IPS DF 6.9 (cell line): ENCODE measurements at regions not wholly inside any gene's neighbourhood (a gene's known extent, or its start where the extent isn't known, plus 50 kb on each side); places are given as distances from the start of the nearest gene placed in this dataset.

Experiments used
- DNase-seq: peaks from one replicate; pipeline ENCODE4 v3.0.0-alpha.2; 2013; ENCODE audit warnings: low read depth, low spot score
- H3K27ac ChIP-seq: one replicate; pipeline ENCODE4 v1.5.1; 2013; ENCODE audit warnings: low read length, control low read depth
- H3K27me3 ChIP-seq: 2 replicates; pipeline ENCODE4 v1.6.1; 2013; ENCODE audit warnings: mild to moderate bottlenecking, low read length; ENCODE audit not compliant: control insufficient read depth, insufficient read depth
- H3K36me3 ChIP-seq: 2 replicates; pipeline ENCODE4 v1.6.1; 2013; ENCODE audit warnings: low read length; ENCODE audit not compliant: control insufficient read depth, insufficient read depth
- H3K4me1 ChIP-seq: 2 replicates; pipeline ENCODE4 v1.6.1; 2013; ENCODE audit warnings: low read length; ENCODE audit not compliant: control insufficient read depth, insufficient read depth
- H3K4me3 ChIP-seq: 2 replicates; pipeline ENCODE4 v1.5.1; 2013; ENCODE audit warnings: mild to moderate bottlenecking, low read length
- H3K9me3 ChIP-seq: 2 replicates; pipeline ENCODE4 v1.6.1; 2013; ENCODE audit warnings: low read length, inconsistent platforms; ENCODE audit not compliant: control insufficient read depth, insufficient read depth
- WGBS: extraction: QIAGEN DNeasy Blood & Tissue Kit; methylation state at CpG from one replicate; pipeline ENCODE4 v1.1.7; 2013; ENCODE audit warnings: mixed read lengths, missing lambda C conversion rate; ENCODE audit not compliant: insufficient read length, insufficient coverage; 5-methylcytosine and 5-hydroxymethylcytosine counted together

GRCh38 chr2:6683516-6683915 is 182.2 kb downstream of the CMPK2 start:
- WGBS, result no CpG with 5 or more reads among the region's 3 CpGs
- no peak for DNase-seq
- Histone ChIP-seq H3K36me3 (no peaks in the 10 kb centered on the region), H3K27ac (no peak overlapping the region), H3K9me3 (no peaks in the 10 kb centered on the region), H3K27me3 (no peaks in the 10 kb centered on the region; the same call in 1 of the 2 replicates), H3K4me1 (peaks cover 5% of the 10 kb centered on the region; the same call in 1 of the 2 replicates), H3K4me3 (no peak overlapping the region)

GRCh38 chr2:6685447-6685846 is 180.3 kb downstream of the CMPK2 start:
- Histone ChIP-seq H3K36me3 (no peaks in the 10 kb centered on the region), H3K27ac (no peak overlapping the region), H3K9me3 (no peaks in the 10 kb centered on the region), H3K4me3 (no peak overlapping the region), H3K27me3 (no peaks in the 10 kb centered on the region), H3K4me1 (peaks cover 5% of the 10 kb centered on the region; the same call in 1 of the 2 replicates)
- no peak for DNase-seq
- no CpG with 5 or more reads among the region's 1 CpG for WGBS

- Histone ChIP-seq H3K36me3 (no peaks in the 10 kb centered on the region), H3K27ac (no peak overlapping the region), H3K9me3 (no peaks in the 10 kb centered on the region), H3K4me1 (no peaks in the 10 kb centered on the region), H3K4me3 (no peak overlapping the region), H3K27me3 (no peaks in the 10 kb centered on the region)
- no CpG with 5 or more reads among the region's 5 CpGs for WGBS
- no peak for DNase-seq
Measured at GRCh38 chr2:6692056-6692455, 173.7 kb downstream of the CMPK2 start.

- no peak for DNase-seq
- no peaks in the 10 kb centered on the region for H3K9me3 ChIP-seq
- H3K27me3 ChIP-seq, result no peaks in the 10 kb centered on the region
- H3K4me3 ChIP-seq, result no peak overlapping the region
- no CpG with 5 or more reads among the region's 1 CpG for WGBS
- H3K4me1 ChIP-seq, result no peaks in the 10 kb centered on the region
- no peaks in the 10 kb centered on the region for H3K36me3 ChIP-seq
- H3K27ac ChIP-seq, result no peak overlapping the region
Measured at GRCh38 chr2:6692819-6693218, 172.9 kb downstream of the CMPK2 start.

GRCh38 chr2:6694555-6694954 is 171.2 kb downstream of the CMPK2 start:
- Histone ChIP-seq H3K9me3 (no peaks in the 10 kb centered on the region), H3K4me1 (no peaks in the 10 kb centered on the region), H3K4me3 (no peak overlapping the region), H3K27me3 (no peaks in the 10 kb centered on the region), H3K36me3 (no peaks in the 10 kb centered on the region), H3K27ac (no peak overlapping the region)
- DNase-seq, result no peak
- WGBS, result no CpG with 5 or more reads among the region's 6 CpGs

- H3K9me3 ChIP-seq, result no peaks in the 10 kb centered on the region
- H3K4me1 ChIP-seq, result no peaks in the 10 kb centered on the region
- WGBS, result no CpG with 5 or more reads among the region's 6 CpGs
- H3K4me3 ChIP-seq, result no peak overlapping the region
- H3K27me3 ChIP-seq, result no peaks in the 10 kb centered on the region
- no peak for DNase-seq
- H3K36me3 ChIP-seq, result no peaks in the 10 kb centered on the region
- no peak overlapping the region for H3K27ac ChIP-seq
Measured at GRCh38 chr2:6700335-6700734, 165.4 kb downstream of the CMPK2 start.

- Histone ChIP-seq H3K9me3 (no peaks in the 10 kb centered on the region), H3K27me3 (no peaks in the 10 kb centered on the region), H3K4me1 (no peaks in the 10 kb centered on the region), H3K36me3 (no peaks in the 10 kb centered on the region), H3K4me3 (no peak overlapping the region), H3K27ac (no peak overlapping the region)
- WGBS, result no CpG with 5 or more reads among the region's 1 CpG
- no peak for DNase-seq
Measured at GRCh38 chr2:6704077-6704476, 161.6 kb downstream of the CMPK2 start.

GRCh38 chr2:6721395-6721794 is 144.3 kb downstream of the CMPK2 start:
- Histone ChIP-seq H3K9me3 (no peaks in the 10 kb centered on the region), H3K27ac (no peak overlapping the region), H3K27me3 (no peaks in the 10 kb centered on the region), H3K4me3 (no peak overlapping the region), H3K4me1 (peaks cover 2% of the 10 kb centered on the region; the same call in 1 of the 2 replicates), H3K36me3 (no peaks in the 10 kb centered on the region)
- no CpG with 5 or more reads among the region's 2 CpGs for WGBS
- DNase-seq, result no peak

- Histone ChIP-seq H3K4me1 (peaks cover 2% of the 10 kb centered on the region; the same call in 1 of the 2 replicates), H3K27me3 (no peaks in the 10 kb centered on the region), H3K27ac (no peak overlapping the region), H3K36me3 (no peaks in the 10 kb centered on the region), H3K4me3 (no peak overlapping the region), H3K9me3 (no peaks in the 10 kb centered on the region)
- WGBS, result no CpG with 5 or more reads among the region's 2 CpGs
- no peak for DNase-seq
Measured at GRCh38 chr2:6722574-6722973, 143.1 kb downstream of the CMPK2 start.

GRCh38 chr2:6723865-6724604 is 141.7 kb downstream of the CMPK2 start:
- Histone ChIP-seq H3K36me3 (no peaks in the 10 kb centered on the region), H3K4me3 (no peak overlapping the region), H3K4me1 (peaks cover 2% of the 10 kb centered on the region; the same call in 1 of the 2 replicates), H3K27ac (no peak overlapping the region), H3K9me3 (no peaks in the 10 kb centered on the region), H3K27me3 (no peaks in the 10 kb centered on the region)
- no CpG with 5 or more reads among the region's 8 CpGs for WGBS
- no peak for DNase-seq

- WGBS, result no CpG with 5 or more reads among the region's 4 CpGs
- no peak overlapping the region for H3K27ac ChIP-seq
- DNase-seq, result no peak
- no peaks in the 10 kb centered on the region for H3K36me3 ChIP-seq
- H3K9me3 ChIP-seq, result no peaks in the 10 kb centered on the region
- H3K4me1 ChIP-seq, result peaks cover 2% of the 10 kb centered on the region; the same call in 1 of the 2 replicates
- no peak overlapping the region for H3K4me3 ChIP-seq
- no peaks in the 10 kb centered on the region for H3K27me3 ChIP-seq
Measured at GRCh38 chr2:6724605-6725140, 141.0 kb downstream of the CMPK2 start.
